ENCODE measurements at regions not wholly inside any gene's neighbourhood (a gene's known extent, or its start where the extent isn't known, plus 50 kb on each side); places are given as distances from the start of the nearest gene placed in this dataset.

DNA sequence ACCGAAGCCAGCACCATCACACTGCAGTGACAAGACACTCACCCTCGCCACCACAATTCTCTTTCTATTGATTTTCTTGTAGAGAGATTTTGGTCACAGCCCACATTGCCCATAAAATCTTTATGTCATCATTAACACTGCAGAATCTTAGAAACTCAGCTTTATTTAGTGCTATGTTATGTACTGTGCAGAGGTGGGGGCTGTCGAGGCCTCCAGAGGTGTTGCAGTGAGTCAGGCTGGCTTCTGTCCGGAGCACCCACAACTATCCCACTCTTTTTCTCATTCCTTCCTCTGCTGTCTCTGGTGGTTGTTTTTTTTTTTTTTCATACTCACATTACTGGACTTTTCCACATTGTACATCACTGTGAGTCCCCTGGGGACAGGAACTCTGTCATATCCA lies 677.4 kb upstream of the HS6ST1 start:
- no peak overlapping the region for H3K4me3 Mint-ChIP-seq
- H3K4me1 Mint-ChIP-seq, result no peaks in the 10 kb centered on the region
- no peak for DNase-seq
- H3K27me3 Mint-ChIP-seq (ENCODE audit: low read depth in 3 of 3), result no peaks in the 10 kb centered on the region
- no peaks in the 10 kb centered on the region for H3K36me3 Mint-ChIP-seq
- H3K27ac Mint-ChIP-seq, result no peak overlapping the region
- H3K9me3 Mint-ChIP-seq, result peaks cover 0 to 8% (median 0%) of the 10 kb centered on the region in 6 donors

DNA sequence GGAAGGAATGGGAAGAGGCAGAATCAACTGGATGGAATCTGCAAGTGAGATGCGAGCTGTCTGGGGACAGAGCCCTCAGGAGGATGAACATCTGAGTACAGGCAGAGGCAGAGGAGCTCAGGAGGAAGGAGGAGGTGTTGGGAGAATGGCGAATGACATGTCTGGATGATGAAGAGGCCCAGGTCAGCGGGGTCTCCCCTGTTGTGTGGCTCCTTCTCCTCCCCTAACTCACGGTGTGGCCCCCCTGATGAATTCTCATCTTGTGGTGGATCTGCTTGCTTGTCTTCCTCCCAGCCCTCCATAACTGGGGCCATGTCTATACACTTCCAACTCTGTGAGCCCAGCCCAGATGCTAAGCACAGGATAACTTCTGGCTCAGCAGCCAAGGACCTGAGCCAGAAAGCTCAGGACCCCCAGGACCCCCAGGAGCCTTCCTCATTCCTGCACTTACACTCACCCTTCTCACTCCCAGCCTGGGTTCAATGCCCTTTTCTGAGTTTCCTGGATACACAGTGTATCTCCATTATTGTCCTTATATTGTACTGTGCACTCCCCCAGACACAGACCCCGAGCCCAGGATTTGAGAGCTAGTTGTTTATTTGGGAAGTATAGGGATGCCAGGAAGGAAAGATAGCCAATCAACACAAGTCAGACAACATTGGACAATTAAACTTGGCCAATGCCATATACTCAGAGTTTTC lies 678.6 kb upstream of the HS6ST1 start:
- H3K36me3 Mint-ChIP-seq, result no peaks in the 10 kb centered on the region
- H3K27me3 Mint-ChIP-seq (ENCODE audit: low read depth in 3 of 3), result no peaks in the 10 kb centered on the region
- DNase-seq, result no peak
- no peak overlapping the region for H3K27ac Mint-ChIP-seq
- no peak overlapping the region for H3K4me3 Mint-ChIP-seq
- H3K4me1 Mint-ChIP-seq, result no peaks in the 10 kb centered on the region
- peaks cover 0 to 5% (median 0%) of the 10 kb centered on the region in 6 donors for H3K9me3 Mint-ChIP-seq

DNA sequence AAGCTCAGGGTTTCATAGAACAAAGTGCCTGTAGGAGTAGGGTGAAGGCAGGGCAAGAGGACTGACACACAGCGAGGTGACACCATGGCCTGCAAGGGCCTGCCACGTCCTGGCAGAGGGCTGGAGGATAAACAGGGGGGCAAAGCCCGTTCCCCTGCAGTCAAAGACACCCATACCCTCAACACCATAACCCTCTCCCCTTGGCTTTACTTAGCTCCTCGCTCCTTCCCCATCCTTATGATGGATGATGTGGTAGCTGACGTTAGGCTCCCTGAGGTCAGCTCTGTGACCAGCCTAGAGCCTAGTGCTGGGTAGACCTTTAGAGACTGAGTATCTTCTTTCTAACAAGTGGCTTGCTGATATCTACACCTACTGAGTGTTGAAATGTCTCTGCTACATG lies 683.3 kb upstream of the HS6ST1 start:
- Mint-ChIP-seq H3K27me3 (ENCODE audit: low read depth in 3 of 3) (peaks cover 0 to 2% (median 0%) of the 10 kb centered on the region in 3 donors), H3K9me3 (peaks cover 0 to 4% (median 0%) of the 10 kb centered on the region in 6 donors), H3K27ac (no peak overlapping the region), H3K4me3 (no peak overlapping the region), H3K4me1 (no peaks in the 10 kb centered on the region), H3K36me3 (no peaks in the 10 kb centered on the region)
- DNase-seq, result no peak

DNA sequence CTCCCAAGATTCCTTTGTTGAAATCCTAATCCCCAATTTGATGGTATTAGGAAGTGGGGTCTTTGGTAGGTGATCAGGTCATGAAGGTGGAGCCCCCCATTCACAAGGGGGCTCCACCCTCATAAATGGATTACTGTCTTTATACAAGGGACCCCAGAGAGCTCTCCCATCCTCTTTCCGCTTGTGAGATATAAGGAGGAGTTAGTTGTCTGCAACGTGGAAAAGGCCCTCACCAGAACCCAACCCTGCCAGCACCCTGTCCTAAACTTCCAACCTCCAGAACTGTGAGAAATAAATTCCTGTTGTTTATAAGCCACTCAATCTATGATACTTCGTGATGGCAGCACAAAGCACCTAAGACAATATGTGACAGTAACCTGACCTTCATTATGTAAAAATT lies 684.1 kb upstream of the HS6ST1 start:
- H3K9me3 Mint-ChIP-seq, result peaks cover 0 to 4% (median 0%) of the 10 kb centered on the region in 6 donors
- DNase-seq, result no peak

DNA sequence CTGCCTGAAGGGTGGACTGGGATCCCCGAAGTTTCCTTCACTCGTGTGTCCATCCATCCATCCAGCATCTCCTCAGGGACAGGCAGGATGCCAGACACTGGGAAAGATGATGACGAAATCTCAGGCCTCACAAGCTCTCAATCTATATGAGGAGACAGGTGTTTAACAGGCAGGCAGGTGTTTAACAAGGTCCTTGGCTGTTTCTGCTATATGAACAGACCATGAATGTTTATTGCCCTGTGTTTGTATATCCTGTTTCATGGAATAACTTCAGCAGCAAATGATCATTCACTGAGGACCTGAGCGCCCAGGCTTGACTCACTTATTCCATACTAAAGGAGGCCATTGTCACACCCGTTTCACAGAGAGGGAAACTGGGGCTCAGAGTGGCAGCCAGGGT lies 685.8 kb upstream of the HS6ST1 start:
- Mint-ChIP-seq H3K4me3 (no peak overlapping the region), H3K36me3 (no peaks in the 10 kb centered on the region), H3K9me3 (peaks cover 0 to 6% (median 0%) of the 10 kb centered on the region in 6 donors), H3K27ac (no peak overlapping the region), H3K4me1 (no peaks in the 10 kb centered on the region), H3K27me3 (ENCODE audit: low read depth in 3 of 3) (peaks cover 0 to 2% (median 2%) of the 10 kb centered on the region in 3 donors)
- no peak for DNase-seq

More for the DNA sequence above, 684.1 kb upstream of the HS6ST1 start:
- Mint-ChIP-seq H3K27ac (no peak overlapping the region), H3K4me1 (no peaks in the 10 kb centered on the region), H3K27me3 (ENCODE audit: low read depth in 3 of 3) (peaks cover 0 to 2% (median 0%) of the 10 kb centered on the region in 3 donors), H3K36me3 (no peaks in the 10 kb centered on the region), H3K4me3 (no peak overlapping the region)

DNA sequence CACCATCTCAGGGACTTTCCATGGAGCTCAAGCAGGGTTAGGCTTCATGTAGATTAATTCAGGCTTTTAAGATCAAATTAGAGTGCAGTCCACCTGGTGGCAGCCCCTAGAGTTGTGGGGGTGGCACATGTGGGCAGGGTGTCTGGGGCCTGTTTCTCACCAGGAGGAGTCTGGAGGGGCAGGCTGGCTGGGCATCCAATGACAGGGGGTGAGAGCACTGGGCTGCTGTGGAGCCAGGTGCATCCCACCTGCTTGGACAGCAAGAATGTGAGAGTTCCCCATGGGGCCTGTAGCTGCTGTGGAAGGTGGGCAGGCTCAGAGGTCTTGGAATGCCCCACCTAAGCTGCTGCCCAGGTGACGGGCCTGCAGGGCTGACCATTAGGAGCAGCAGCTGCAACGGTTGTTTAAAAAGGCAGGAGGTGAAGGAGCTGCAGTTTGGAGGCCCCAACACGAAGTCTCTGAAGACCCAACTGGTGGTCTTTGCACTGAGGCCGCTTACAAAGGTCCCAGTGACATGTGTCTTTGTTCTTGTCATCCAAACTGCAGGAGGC lies 686.3 kb upstream of the HS6ST1 start:
- no peaks in the 10 kb centered on the region for H3K36me3 Mint-ChIP-seq
- no peak overlapping the region for H3K27ac Mint-ChIP-seq
- H3K4me1 Mint-ChIP-seq, result no peaks in the 10 kb centered on the region
- no peak overlapping the region for H3K4me3 Mint-ChIP-seq
- H3K9me3 Mint-ChIP-seq, result peaks cover 0 to 6% (median 0%) of the 10 kb centered on the region in 6 donors
- H3K27me3 Mint-ChIP-seq (ENCODE audit: low read depth in 3 of 3), result peaks cover 0 to 2% (median 2%) of the 10 kb centered on the region in 3 donors
- no peak for DNase-seq

DNA sequence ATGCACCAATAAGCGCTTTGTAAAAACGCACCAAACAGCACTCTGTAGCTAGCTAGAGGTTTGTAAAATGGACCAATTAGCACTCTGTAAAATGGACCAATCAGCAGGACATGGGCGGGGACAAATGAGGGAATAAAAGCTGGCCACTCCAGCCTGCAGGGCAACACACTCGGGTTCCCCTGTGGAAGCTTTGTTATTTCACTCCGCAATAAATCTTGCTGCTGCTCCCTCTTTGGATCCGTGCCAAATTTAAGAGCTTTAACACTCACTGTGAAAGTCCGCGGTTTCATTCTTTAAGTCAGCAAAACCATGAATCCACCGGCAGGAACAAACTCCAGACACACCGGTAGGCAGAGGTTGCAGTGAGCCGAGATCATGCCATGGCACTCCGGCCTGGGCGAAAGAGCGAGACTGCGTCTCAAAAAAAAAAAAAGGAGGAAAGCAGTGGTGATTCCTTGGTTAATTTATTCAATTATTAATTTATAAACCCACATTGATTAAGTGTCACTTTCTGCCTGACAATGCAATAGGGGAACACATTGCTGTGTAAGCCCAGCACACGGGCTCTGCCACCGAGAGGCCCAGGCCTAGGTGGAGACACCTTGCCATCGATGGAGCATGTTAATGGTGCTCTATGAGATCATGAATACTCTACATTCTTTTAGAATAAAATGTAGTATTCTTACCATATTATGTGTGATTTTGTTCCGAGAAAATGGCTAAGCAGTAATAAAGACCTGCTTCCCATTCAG lies 687.6 kb upstream of the HS6ST1 start:
- peaks cover 0 to 2% (median 2%) of the 10 kb centered on the region in 3 donors for H3K27me3 Mint-ChIP-seq (ENCODE audit: low read depth in 3 of 3)
- no peak overlapping the region for H3K27ac Mint-ChIP-seq
- no peaks in the 10 kb centered on the region for H3K36me3 Mint-ChIP-seq
- no peak for DNase-seq
- H3K9me3 Mint-ChIP-seq, result peaks cover 0 to 6% (median 0%) of the 10 kb centered on the region in 6 donors
- no peak overlapping the region for H3K4me3 Mint-ChIP-seq
- H3K4me1 Mint-ChIP-seq, result no peaks in the 10 kb centered on the region

DNA sequence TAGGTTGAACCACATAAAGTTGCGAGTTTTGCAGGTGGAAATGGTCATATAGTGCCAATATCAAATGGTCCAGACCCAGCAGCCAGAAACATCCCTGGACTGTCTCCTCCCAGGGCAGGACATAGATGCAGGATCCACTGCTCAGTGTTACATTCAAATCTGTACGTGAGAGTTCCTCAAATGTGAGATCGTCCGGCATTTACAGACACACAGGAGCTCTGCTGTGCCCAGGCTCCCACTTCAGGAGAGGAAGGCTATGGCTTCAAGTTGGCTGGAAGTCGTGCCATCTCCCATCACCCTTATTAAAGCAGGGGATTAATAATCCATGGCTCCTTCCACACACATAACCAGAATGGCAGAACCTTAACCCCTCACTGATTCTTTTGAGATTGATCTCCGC lies 688.2 kb upstream of the HS6ST1 start:
- peaks cover 0 to 4% (median 2%) of the 10 kb centered on the region in 3 donors for H3K27me3 Mint-ChIP-seq (ENCODE audit: low read depth in 3 of 3)
- H3K27ac Mint-ChIP-seq, result no peak overlapping the region
- no peak overlapping the region for H3K4me3 Mint-ChIP-seq
- H3K9me3 Mint-ChIP-seq, result peaks cover 0 to 6% (median 0%) of the 10 kb centered on the region in 6 donors
- no peaks in the 10 kb centered on the region for H3K4me1 Mint-ChIP-seq
- DNase-seq, result no peak
- no peaks in the 10 kb centered on the region for H3K36me3 Mint-ChIP-seq

DNA sequence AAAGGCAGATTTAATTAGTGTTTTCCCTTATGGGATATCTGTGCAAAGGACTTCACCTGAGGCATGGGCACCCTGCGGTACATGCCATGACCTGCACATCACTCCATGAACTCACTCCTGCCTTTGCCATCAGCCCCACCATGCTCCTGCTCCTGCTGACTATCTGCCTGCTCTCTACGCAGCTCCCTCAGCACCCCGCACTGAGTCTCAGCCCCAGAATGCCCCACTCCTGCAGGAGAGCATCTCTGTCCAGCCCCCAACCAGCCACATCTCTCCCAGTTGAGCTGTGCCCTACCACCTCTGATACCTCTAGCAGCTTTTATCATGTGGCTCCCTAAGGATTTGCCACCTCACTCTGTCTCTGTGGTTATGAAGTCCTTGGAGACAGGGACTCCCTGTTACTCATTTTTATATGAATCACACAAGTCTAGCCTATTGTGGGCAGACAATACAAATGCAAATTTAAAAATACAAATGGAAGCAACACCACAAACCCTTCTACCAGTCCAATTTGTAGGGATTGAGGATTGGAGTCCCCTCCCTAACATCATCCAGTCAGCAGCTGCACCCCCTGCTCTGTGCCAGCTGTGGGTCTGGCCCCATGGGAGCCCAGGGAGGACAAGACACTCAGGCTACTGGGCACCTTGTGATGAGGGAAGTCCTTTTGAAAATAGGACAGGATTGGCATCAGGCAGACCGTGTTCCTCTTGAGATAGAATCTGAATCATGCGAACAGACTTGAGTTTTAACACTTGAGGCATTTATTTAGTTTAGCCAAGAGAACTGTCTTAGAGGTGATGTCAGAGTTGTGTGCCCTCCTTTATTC lies 689.6 kb upstream of the HS6ST1 start:
- Mint-ChIP-seq H3K4me3 (no peak overlapping the region), H3K4me1 (no peaks in the 10 kb centered on the region), H3K36me3 (no peaks in the 10 kb centered on the region), H3K27ac (no peak overlapping the region), H3K27me3 (ENCODE audit: low read depth in 3 of 3) (peaks cover 0 to 4% (median 0%) of the 10 kb centered on the region in 3 donors), H3K9me3 (peaks cover 0 to 6% (median 0%) of the 10 kb centered on the region in 6 donors)
- no peak for DNase-seq

DNA sequence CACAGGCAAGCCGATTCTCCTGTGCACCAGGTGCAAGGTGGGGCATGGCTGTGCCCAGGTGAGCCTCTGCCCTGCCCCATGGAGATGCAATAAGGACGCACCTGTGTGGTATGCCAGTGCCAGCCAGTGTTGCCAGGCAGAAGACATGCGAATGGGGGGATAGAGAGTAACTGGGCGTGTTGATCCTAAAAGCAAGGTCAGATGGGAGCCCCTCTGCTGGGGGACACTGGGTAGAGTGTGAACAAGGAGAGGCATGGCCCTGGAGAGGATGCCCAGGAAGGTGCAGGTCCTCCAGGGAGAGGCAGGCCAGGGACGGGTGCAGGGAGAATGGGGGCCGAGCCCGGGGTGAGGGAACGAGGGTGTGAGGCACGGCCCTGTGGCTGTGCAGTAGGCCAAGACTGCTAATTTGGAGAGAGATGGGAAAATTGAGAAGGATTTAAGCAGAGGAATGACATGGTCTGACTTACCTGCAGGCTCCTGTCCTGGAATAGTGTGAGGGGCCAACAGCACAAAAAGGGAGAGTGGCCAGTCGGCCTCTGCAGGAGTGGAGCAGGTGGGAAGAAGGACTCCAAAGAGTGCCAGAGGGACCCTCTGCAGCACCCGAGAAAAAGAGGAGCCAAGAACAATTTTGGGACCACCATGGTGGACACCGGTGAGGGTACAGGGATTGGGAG lies 690.4 kb upstream of the HS6ST1 start:
- DNase-seq, result no peak
- H3K27me3 Mint-ChIP-seq (ENCODE audit: low read depth in 3 of 3), result peaks cover 0 to 4% (median 0%) of the 10 kb centered on the region in 3 donors
- no peaks in the 10 kb centered on the region for H3K36me3 Mint-ChIP-seq
- H3K4me3 Mint-ChIP-seq, result no peak overlapping the region
- no peaks in the 10 kb centered on the region for H3K4me1 Mint-ChIP-seq
- H3K9me3 Mint-ChIP-seq, result peaks cover 0 to 2% (median 0%) of the 10 kb centered on the region in 6 donors
- no peak overlapping the region for H3K27ac Mint-ChIP-seq

DNA sequence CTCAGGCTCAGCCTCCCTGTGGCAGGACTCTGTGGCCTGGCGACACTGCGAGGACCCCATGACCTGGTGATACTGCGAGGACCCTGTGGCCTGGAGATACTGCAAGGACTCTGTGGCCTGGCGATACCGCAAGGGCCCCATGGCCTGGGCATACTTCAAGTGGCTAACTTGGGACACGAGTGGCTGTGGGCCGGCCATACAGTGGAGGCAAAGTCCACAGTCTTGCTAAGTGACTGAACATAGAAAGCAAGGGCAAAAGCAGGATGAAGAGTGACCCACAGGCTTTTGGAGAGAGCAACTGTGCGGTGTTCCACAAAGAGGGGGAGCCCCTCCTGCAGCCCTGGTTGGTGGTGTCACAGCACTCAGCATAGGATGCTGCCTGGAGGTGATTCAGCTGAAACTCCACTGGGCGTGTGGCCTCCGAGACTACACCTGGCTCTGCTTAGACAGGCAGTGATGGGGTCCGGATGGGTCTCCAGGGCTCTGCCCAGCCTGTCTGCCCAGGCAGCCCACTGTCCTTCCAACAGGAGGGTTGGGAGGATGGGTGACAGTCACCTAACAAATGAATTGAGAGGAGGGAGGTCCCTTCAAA lies 691.0 kb upstream of the HS6ST1 start:
- H3K4me3 Mint-ChIP-seq, result no peak overlapping the region
- peaks cover 0 to 4% (median 0%) of the 10 kb centered on the region in 3 donors for H3K27me3 Mint-ChIP-seq (ENCODE audit: low read depth in 3 of 3)
- no peak for DNase-seq
- peaks cover 0 to 2% (median 0%) of the 10 kb centered on the region in 6 donors for H3K9me3 Mint-ChIP-seq
- no peak overlapping the region for H3K27ac Mint-ChIP-seq
- no peaks in the 10 kb centered on the region for H3K4me1 Mint-ChIP-seq
- H3K36me3 Mint-ChIP-seq, result no peaks in the 10 kb centered on the region

DNA sequence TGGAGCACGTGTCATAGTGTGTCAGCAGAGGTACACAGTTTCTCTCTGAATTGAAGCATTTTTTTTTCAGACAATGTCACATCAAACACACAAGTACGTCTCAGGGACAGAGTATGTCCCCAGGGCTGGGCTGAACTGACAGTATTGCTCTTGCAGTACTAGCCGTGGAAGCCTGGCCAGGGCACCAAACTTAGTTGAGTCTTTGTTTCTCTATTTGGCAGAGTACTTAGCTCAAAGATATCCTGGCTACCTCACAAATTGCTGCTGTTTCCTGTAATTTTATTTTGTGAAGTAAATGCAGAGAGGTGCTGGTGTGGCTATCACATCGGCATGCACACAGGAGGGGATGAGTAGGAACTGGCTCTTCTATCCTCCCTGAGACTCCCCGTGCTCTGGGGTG lies 691.6 kb upstream of the HS6ST1 start:
- no peaks in the 10 kb centered on the region for H3K36me3 Mint-ChIP-seq

More for the DNA sequence above, 691.6 kb upstream of the HS6ST1 start:
- Mint-ChIP-seq H3K27me3 (ENCODE audit: low read depth in 3 of 3) (peaks cover 0 to 4% (median 0%) of the 10 kb centered on the region in 3 donors), H3K27ac (no peak overlapping the region), H3K4me3 (no peak overlapping the region), H3K4me1 (no peaks in the 10 kb centered on the region), H3K9me3 (peaks cover 0 to 2% (median 0%) of the 10 kb centered on the region in 6 donors)
- DNase-seq, result no peak
